ENCODE measurements at regions not wholly inside any gene's neighbourhood (a gene's known extent, or its start where the extent isn't known, plus 50 kb on each side); places are given as distances from the start of the nearest gene placed in this dataset.

DNA sequence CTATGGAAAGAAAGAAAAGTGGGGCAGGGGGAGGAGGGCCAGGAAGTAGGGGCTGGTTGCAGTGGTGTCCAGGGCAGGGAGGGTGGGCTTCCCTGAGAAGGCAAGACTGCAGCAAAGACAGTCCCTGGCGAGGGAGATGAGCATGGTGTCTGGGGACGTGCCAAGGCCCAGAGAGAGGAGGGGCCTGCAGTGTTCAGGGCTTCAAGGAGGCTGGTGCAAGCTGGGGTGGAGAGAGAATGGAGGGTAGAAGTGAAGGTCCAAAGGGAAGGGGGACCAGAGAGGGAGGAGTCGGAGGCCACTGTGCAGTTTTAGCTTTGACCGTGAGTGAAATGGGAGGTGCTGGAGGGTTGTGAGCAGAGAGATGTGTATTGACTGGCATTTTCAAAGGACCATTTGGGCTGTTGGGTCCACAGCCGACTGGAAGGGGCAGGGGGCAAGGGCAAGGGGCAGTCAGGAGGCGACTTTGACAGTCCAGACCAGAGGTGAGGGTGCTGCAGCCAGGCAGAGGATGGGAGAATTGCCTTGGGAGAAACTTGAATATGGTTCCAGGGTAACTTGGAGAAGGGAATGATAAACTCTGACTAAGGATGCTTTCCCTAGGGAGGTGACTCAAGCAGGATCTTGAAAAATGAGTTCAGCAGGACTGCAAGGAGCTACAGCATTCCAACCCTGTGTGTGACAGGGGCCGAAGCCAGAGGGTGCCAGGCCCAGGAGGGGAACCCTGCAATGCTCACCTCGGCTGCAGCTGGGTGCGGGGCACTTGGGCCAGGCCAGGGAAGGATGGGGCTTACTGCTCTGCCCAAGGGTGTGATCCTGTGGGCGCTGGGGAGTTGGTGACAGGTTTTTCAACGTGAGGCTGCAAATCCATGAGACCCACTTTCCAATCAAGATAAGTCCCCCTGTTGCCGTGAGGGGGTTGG, 177.1 kb upstream of the HAAO start:
- DNase-seq, result no peak

DNA sequence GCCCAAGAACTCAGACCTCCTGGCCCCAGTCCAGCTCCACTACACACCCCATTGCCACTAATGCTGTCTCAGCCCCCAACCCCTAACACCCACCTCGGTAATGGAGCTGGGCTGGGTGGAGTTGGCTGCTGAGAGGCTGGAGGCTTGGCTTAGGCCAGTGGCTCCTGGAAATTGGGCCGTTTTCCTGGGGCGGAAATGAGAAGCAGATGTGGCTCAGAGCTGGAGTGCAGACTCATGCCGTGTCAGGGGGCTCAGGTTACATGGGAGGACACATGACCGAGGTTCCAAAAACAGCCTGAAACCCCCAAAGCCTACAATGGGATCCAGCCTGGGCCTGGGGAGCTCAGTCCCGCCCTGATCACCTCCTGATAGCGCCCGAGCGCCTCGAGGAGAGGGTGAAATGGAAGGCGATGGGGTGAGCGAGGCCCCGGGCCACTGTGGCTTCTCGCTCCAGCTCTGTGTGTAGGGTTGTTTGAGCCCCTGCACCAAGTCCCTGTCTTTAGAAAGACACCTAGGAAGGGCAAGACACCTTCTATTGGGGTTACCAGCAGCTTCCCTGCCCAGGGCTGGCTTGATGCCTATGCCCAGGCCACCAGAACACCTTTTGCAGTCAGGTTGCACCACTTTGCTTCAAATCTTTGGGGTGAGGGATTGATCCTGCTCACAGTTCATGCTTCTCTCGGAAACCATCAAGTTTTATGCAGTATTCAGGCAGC, 175.7 kb upstream of the HAAO start:
- DNase-seq, result no peak

DNA sequence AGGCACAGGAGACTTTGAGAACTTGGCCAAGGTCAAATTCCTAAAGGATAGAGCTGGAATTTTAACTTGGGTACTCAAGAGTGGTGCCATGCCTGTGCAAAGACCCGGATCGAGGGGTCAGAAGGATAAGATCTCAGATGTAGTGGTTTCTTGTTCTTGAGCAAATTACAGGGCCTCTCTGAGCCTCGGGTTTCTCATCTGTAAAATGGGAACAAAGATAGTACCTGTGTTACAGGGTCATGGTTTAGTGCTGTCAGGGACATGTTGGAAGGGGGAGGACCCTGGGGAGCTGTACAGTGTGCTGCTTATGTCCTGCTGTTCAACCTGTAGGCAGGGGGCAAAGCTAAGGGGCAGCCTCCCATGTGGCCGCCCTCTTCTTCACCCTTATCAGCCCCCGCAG, 173.5 kb upstream of the HAAO start:
- DNase-seq, result no peak

DNA sequence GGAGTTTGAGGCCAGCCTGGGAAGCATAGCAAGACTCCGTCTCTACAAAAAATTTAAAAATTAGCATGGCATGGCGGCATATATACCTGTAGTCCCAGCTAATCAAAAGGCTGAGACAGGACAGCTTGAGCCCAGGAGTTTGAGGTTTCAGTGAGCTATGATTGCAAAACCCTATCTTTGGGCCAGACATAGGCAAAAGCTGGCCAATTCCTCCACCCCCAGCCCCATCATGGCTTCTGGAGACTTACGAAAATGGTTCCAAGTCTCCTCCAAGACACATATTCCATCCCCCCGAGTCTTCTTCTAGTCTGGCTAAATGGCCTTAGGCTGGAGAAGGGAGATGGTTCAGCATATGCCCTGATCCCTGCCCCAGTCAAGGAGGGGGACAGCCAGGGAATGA, 172.8 kb upstream of the HAAO start:
- DNase-seq, result no peak

GRCh38 chr2:42964439-42965083, 172.2 kb upstream of the HAAO start:
- DNase-seq, result no peak

GRCh38 chr2:42963452-42964068, 171.2 kb upstream of the HAAO start:
- no peak for DNase-seq

- DNase-seq, result no peak
These were observed 170.1 kb upstream of the HAAO start for GRCh38 chr2:42962508-42962953.

DNA sequence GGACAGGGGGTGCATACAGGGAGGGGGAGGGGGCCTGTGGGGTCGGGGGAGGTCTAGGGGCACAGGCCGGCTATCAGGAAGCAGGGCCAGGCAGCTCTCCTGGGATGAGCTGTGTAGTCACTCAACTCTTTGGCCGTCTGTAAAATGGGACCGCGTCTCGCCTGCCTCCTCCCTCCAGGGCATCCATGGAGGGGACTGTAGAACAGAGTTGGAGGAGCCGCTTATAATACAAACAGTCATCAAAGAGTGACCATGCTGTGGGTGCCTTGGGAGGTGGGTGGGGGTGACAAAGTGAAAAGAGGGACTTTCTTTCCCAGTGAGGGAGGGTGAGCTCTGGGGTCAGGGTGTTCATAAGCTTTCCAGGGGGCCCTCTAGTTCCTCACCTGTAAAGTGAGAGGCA, 169.6 kb upstream of the HAAO start:
- no peak for DNase-seq

DNA sequence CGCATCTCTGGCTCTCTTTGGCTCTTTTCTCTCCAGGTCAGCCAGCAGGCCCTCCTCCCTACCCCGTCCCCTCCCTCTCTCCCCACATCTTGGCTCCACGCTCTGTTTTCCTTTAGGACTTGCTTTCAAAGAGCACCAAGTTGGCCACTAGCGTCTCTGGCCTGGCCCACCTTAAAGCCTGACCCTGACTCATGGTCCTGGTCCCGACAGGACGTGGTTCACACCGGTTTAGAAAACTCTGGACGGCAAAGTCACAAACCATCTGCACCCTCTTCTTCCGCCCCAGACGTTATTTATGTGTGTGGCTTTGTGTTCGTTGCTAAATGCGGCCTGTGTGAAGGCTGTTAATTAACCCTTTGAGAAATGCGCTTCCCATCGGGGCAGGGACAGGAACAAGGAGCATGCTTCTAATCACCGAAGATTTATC, 169.0 kb upstream of the HAAO start:
- DNase-seq, result no peak

DNA sequence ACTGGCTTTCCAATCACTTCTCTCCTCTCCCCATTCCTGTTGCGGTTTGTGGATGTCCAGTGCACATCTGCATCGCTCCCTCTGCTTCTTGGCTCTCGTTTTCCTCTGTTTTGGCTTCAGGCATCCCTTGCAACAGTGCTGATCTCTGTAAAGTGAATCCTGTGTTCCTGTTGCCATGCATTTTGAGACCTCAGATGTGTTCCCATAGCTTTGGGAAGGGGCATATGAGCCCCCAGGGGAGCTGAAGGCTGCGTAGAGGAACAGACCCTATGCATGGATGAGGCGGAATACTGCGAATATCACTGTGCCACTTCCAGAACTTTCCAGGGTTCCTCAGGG, 168.4 kb upstream of the HAAO start:
- DNase-seq, result no peak

DNA sequence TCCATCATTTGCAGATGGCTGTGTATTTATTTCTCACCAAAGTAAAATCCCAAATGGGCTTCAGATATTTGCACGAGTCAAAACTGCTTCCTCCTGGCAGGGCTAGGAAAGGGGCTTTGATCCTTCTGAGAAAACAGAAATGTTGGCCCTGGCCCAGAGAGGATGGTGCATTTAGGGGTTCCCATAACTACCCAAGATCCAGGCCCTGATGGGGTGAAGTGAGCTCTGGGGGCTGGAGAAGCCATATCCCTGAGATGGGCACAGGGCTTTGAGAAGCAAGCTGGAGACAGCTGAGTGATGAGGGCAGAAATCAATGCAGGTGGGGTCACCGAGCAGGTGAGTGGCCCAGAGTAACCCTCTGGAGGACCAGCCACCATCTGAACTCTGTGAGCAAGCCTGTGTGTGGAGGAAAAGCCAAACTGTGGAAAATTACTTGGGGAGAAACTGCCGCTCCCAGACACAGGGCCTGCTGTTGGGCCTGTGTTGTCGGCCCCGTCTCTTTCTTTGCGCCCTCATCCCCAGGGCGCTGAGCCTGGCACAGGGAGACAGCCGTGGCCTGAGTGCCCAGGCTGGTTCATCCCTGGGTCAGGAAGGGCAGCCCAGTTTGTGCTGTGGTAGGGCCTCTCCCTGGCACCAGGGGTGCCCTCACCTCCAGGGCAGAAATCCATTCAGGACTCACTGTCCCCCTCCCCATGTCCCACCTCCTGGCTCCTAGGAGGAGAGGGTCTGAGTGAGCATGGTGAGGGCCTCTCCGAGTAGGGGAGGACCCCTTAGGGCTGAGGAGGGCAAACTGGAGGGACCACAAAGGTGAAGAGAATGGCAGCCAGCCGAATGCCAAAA, 167.8 kb upstream of the HAAO start:
- no peak for DNase-seq

- DNase-seq, result no peak
These were observed 167.0 kb upstream of the HAAO start for GRCh38 chr2:42959234-42960001.

GRCh38 chr2:42958741-42959233, 166.4 kb upstream of the HAAO start:
- DNase-seq, result no peak

DNA sequence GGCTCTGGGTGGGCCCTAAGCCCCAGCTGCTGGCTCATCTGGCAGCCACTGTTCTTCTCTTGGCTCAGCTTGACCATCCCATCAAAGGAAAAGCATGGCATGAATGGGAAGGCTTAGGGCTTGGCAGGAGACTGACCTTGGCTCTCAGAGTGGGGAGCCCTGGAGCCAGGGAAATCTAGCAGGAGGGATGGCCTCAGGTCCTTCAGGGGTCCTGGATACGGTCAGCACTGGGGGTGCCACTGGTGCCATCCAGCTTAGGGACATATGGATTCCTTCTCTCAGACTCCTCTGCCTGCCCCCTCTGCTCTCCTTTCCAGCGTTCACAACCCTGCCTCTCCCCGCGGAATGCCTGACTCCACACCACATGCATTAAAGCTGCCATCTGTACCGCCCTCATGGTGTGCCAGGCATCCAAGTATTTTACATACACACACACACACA, 165.5 kb upstream of the HAAO start:
- DNase-seq, result no peak

DNA sequence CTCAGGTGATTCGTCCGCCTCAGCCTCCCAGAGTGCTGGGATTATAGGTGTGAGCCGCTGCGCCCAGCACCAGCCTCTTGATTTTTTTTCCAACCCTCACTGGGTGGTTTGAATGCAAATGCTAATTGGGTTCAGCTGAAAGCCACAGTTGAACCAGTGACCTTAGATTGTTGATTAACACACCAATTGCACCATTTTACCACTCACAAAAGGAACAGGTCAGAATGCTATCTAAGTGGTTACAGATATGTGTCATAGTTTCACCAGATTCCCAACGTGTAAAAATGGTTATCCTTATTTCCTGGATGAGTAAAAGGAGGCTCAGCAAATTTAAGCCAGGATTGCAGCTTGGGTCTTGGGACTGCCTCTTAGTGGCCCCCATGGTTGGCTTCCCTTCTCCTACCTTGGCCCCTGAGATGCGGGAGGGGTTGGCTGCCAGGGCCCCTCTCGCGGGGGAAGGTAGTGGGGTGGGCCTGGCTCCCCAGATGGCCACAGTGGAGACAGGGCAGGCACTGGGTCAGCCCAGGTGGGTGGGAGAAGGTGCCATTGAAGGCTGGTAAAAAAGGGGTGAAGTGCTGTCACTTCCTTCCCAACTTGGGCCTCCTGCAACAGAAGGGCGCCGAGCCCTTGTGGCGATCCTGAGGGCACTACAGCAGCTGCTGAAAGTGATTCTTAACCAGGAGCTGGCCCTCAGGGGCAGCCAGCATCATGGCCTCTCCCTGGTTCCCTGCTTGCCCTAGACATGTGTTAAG, 164.9 kb upstream of the HAAO start:
- DNase-seq, result no peak

GRCh38 chr2:42954227-42954962, 162.0 kb upstream of the HAAO start:
- DNase-seq, result no peak

GRCh38 chr2:42953216-42953615, 160.8 kb upstream of the HAAO start:
- no peak for DNase-seq

GRCh38 chr2:42951263-42951938, 159.0 kb upstream of the HAAO start:
- DNase-seq, result no peak

GRCh38 chr2:42949125-42949524, 156.7 kb upstream of the HAAO start:
- DNase-seq, result no peak

Measured in activated T-cell treated with anti-CD3 and anti-CD28 coated beads, Interleukin-2, amount 50 U/mL, for 1 hour (primary cell).